Thyroid gland (tissue), 4 donors: ENCODE measurements at regions not wholly inside any gene's neighbourhood (a gene's known extent, or its start where the extent isn't known, plus 50 kb on each side); places are given as distances from the start of the nearest gene placed in this dataset.

Experiments used
- CTCF ChIP-seq, 6 experiments: fragments of 200-600 bp in 3 of 6; fragments of 450-650 bp in 3 of 6; sonication (generic) in 3 of 6; IDR thresholded peaks; one replicate each; pipeline ENCODE4 v1.5.1; 2016 to 2019; ENCODE audit warnings: antibody characterized with exemption in 6 of 6, mild to moderate bottlenecking in 2 of 6, inconsistent platforms in 1 of 6, moderate library complexity in 1 of 6
- POLR2A ChIP-seq, 2 donors: fragments of 450-650 bp; IDR thresholded peaks; one replicate each; pipeline ENCODE4 v1.6.1; 2017; ENCODE audit warnings: antibody characterized with exemption in 2 of 2, mild to moderate bottlenecking in 2 of 2, moderate library complexity in 1 of 2

DNA sequence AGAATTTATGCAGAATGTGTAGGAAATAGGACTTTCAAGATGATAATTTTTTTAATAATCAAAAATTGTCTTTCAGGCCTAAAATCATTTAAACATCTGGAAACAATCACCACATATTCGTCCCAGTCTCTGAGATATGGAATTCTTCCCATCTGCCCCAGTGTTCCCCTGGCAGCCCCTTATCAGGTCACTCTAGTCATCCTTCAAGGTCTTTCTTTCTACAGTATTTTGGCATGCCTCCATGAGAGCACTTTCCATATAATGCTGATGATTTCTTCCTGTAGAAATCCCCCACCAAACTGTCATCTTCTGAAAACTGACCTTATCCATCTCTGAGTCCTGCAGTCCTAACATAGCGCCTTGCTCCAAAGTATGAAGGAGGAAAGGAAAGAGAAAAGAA lies 422.1 kb downstream of the RPS29 start:
- TF ChIP-seq CTCF (IDR thresholded peaks at IDR 0.05) (no peak), POLR2A (IDR thresholded peaks at IDR 0.05) (no peak)
